Mesodermal cell (in vitro differentiated cells): ENCODE measurements at regions not wholly inside any gene's neighbourhood (a gene's known extent, or its start where the extent isn't known, plus 50 kb on each side); places are given as distances from the start of the nearest gene placed in this dataset.
"Not testable (repeated sequence)": the region's sequence is repeated elsewhere in the genome, so short reads cannot be mapped to it uniquely, and the experiment has no call there.

ENCODE experiments used
- H3K27ac ChIP-seq: 2 replicates; pipeline ENCODE4 v1.7.0; 2013; ENCODE audit warnings: mild to moderate bottlenecking, low read depth, low read length, moderate library complexity; ENCODE audit not compliant: severe bottlenecking
- H3K36me3 ChIP-seq: 2 replicates; pipeline ENCODE4 v1.7.1; 2013; ENCODE audit warnings: mild to moderate bottlenecking, low read length, moderate library complexity; ENCODE audit not compliant: control insufficient read depth, insufficient read depth
- H3K4me1 ChIP-seq: one replicate; pipeline ENCODE4 v1.7.1; 2013; ENCODE audit warnings: mild to moderate bottlenecking, low read length; ENCODE audit not compliant: insufficient read depth, control insufficient read depth, poor library complexity, severe bottlenecking
- H3K4me3 ChIP-seq: 2 replicates; pipeline ENCODE4 v1.7.0; 2013; ENCODE audit warnings: low read length, control low read depth, mild to moderate bottlenecking; ENCODE audit not compliant: insufficient read depth, poor library complexity, severe bottlenecking; ENCODE audit errors: extremely low read depth
- H3K9me3 ChIP-seq: 2 replicates; pipeline ENCODE4 v1.7.1; 2013; ENCODE audit warnings: mild to moderate bottlenecking, low read length, moderate library complexity; ENCODE audit not compliant: control insufficient read depth
- WGBS, 2 experiments: methylation state at CpG; one replicate each; pipeline ENCODE4 v1.1.5; 2013; ENCODE audit warnings: missing lambda C conversion rate in 2 of 2; ENCODE audit not compliant: insufficient coverage in 2 of 2; 5-methylcytosine and 5-hydroxymethylcytosine counted together

- Histone ChIP-seq H3K4me3 (no peak overlapping the region), H3K36me3 (peaks cover 7% of the 10 kb centered on the region), H3K9me3 (no peaks in the 10 kb centered on the region), H3K4me1 (peaks cover 29% of the 10 kb centered on the region), H3K27ac (no peak overlapping the region)
- 92 to 100% methylated on average over 3 to 6 of the region's 6 CpGs for WGBS, 2 experiments
Measured at GRCh38 chr3:159879598-159879997, 109.0 kb upstream of the IL12A start.

- H3K4me3 ChIP-seq = no peak overlapping the region
- no peaks in the 10 kb centered on the region for H3K36me3 ChIP-seq
- peaks cover 29% of the 10 kb centered on the region for H3K4me1 ChIP-seq
- 100% methylated on average over 1 of the region's 2 CpGs; no CpG with 5 or more reads in 1 of the 2 experiments for WGBS, 2 experiments
- H3K9me3 ChIP-seq = no peaks in the 10 kb centered on the region
- H3K27ac ChIP-seq = no peak overlapping the region
Measured at GRCh38 chr3:159881208-159881607, 107.4 kb upstream of the IL12A start.

- Histone ChIP-seq H3K36me3 (no peaks in the 10 kb centered on the region), H3K4me1 (peaks cover 29% of the 10 kb centered on the region), H3K4me3 (no peak overlapping the region), H3K9me3 (no peaks in the 10 kb centered on the region), H3K27ac (peak overlapping the region; percentile 38)
- 85 to 89% methylated on average over 5 of the region's 7 CpGs for WGBS, 2 experiments
Measured at GRCh38 chr3:159881828-159882309, 106.8 kb upstream of the IL12A start.

- Histone ChIP-seq H3K27ac (peak overlapping the region; percentile 47), H3K9me3 (no peaks in the 10 kb centered on the region), H3K4me1 (peaks cover 29% of the 10 kb centered on the region), H3K4me3 (no peak overlapping the region), H3K36me3 (peaks cover 5% of the 10 kb centered on the region)
- WGBS, 2 experiments = 86 to 100% methylated on average over 1 of the region's 3 CpGs
Measured at GRCh38 chr3:159882367-159882766, 106.3 kb upstream of the IL12A start.

GRCh38 chr3:159882790-159883779, 105.5 kb upstream of the IL12A start:
- peaks cover 29% of the 10 kb centered on the region for H3K4me1 ChIP-seq
- no peak overlapping the region for H3K4me3 ChIP-seq
- WGBS, 2 experiments = 87 to 90% methylated on average over 7 to 8 of the region's 12 CpGs
- peaks cover 11% of the 10 kb centered on the region for H3K36me3 ChIP-seq
- no peaks in the 10 kb centered on the region for H3K9me3 ChIP-seq
- H3K27ac ChIP-seq = peak overlapping the region; percentile 47

- Histone ChIP-seq H3K4me1 (peaks cover 25% of the 10 kb centered on the region), H3K27ac (no peak overlapping the region), H3K9me3 (no peaks in the 10 kb centered on the region), H3K4me3 (no peak overlapping the region), H3K36me3 (peaks cover 23% of the 10 kb centered on the region)
- WGBS, 2 experiments = 100% methylated on average over 1 to 2 of the region's 3 CpGs
Measured at GRCh38 chr3:159884661-159885402, 103.8 kb upstream of the IL12A start.

GRCh38 chr3:159886050-159886449, 102.6 kb upstream of the IL12A start:
- Histone ChIP-seq H3K4me3 (no peak overlapping the region), H3K36me3 (peaks cover 27% of the 10 kb centered on the region), H3K27ac (no peak overlapping the region), H3K4me1 (peaks cover 25% of the 10 kb centered on the region), H3K9me3 (no peaks in the 10 kb centered on the region)
- 88 to 93% methylated on average over 1 to 3 of the region's 3 CpGs for WGBS, 2 experiments

- H3K9me3 ChIP-seq, H3K27ac ChIP-seq, H3K4me3 ChIP-seq: not testable (repeated sequence)
- peaks cover 21% of the 10 kb centered on the region for H3K4me1 ChIP-seq
- peaks cover 27% of the 10 kb centered on the region for H3K36me3 ChIP-seq
- WGBS, 2 experiments = 91 to 98% methylated on average over 4 to 6 of the region's 6 CpGs
Measured at GRCh38 chr3:159886530-159886929, 102.1 kb upstream of the IL12A start.

GRCh38 chr3:159887168-159887567, 101.5 kb upstream of the IL12A start:
- WGBS, 2 experiments = 97 to 98% methylated on average over 4 to 5 of the region's 5 CpGs

GRCh38 chr3:159887911-159888310, 100.7 kb upstream of the IL12A start:
- no peak overlapping the region for H3K4me3 ChIP-seq
- peaks cover 39% of the 10 kb centered on the region for H3K36me3 ChIP-seq
- WGBS, 2 experiments = 80 to 100% methylated on average over 1 of the region's 3 CpGs
- H3K27ac ChIP-seq = no peak overlapping the region
- H3K4me1 ChIP-seq = peaks cover 7% of the 10 kb centered on the region
- H3K9me3 ChIP-seq = no peaks in the 10 kb centered on the region

More at GRCh38 chr3:159887168-159887567, 101.5 kb upstream of the IL12A start:
- Histone ChIP-seq H3K4me1 (peaks cover 15% of the 10 kb centered on the region), H3K4me3 (no peak overlapping the region), H3K9me3 (no peaks in the 10 kb centered on the region), H3K36me3 (peaks cover 32% of the 10 kb centered on the region), H3K27ac (no peak overlapping the region)
